SK-N-SH treated with all-trans-retinoic acid at 6 μM for 48 hours (cell line): ENCODE measurements at regions not wholly inside any gene's neighbourhood (a gene's known extent, or its start where the extent isn't known, plus 50 kb on each side); places are given as distances from the start of the nearest gene placed in this dataset.

Experiments
- ATAC-seq: fragments of 200-7000 bp; cut with Tn5 transposase; 3 replicates; pipeline ENCODE4 v1.9.1; 2020; ENCODE audit warnings: mild to moderate bottlenecking, moderate library complexity
- ARNTL ChIP-seq: fragments of 450-650 bp; formaldehyde crosslinking; IDR thresholded peaks from 2 replicates; pipeline ENCODE4 v1.5.0; 2020; ENCODE audit warnings: low read depth, mild to moderate bottlenecking, moderate library complexity, borderline replicate concordance
- CSDC2 ChIP-seq: fragments of 250-450 bp; sonication (Bioruptor Pico); IDR thresholded peaks from 2 replicates; pipeline ENCODE4 v1.5.0; 2020; ENCODE audit warnings: mild to moderate bottlenecking, moderate library complexity
- ESRRG ChIP-seq: fragments of 250-450 bp; sonication (Bioruptor Pico); IDR thresholded peaks from 2 replicates; pipeline ENCODE4 v1.6.1; 2021; ENCODE audit warnings: mild to moderate bottlenecking
- ISL1 ChIP-seq: fragments of 250-450 bp; sonication (Bioruptor Pico); IDR thresholded peaks from 2 replicates; pipeline ENCODE4 v2.1.2; 2022; ENCODE audit warnings: mild to moderate bottlenecking, moderate library complexity
- OSR1 ChIP-seq: fragments of 250-450 bp; sonication (Bioruptor Pico); IDR thresholded peaks from 2 replicates; pipeline ENCODE4 v1.8.0; 2022; ENCODE audit warnings: moderate library complexity, mild to moderate bottlenecking, inconsistent platforms
- SNAI2 ChIP-seq: fragments of 250-450 bp; sonication (Bioruptor Pico); IDR thresholded peaks from 2 replicates; pipeline ENCODE4 v1.5.0; 2020; ENCODE audit warnings: mild to moderate bottlenecking, moderate library complexity
- TCF4 ChIP-seq: fragments of 250-450 bp; sonication (Bioruptor Pico); IDR thresholded peaks from 2 replicates; pipeline ENCODE4 v1.8.0; 2021; ENCODE audit warnings: mild to moderate bottlenecking, moderate library complexity, borderline replicate concordance
- ZFP3 ChIP-seq: fragments of 250-450 bp; sonication (Bioruptor Pico); IDR thresholded peaks from 2 replicates; pipeline ENCODE4 v1.5.0; 2020; ENCODE audit warnings: mild to moderate bottlenecking, moderate library complexity
- ZFP30 ChIP-seq: fragments of 450-650 bp; formaldehyde crosslinking; IDR thresholded peaks from 2 replicates; pipeline ENCODE4 v1.5.0; 2022; ENCODE audit warnings: mild to moderate bottlenecking, moderate library complexity
- ZNF70 ChIP-seq: fragments of 450-650 bp; formaldehyde crosslinking; IDR thresholded peaks from 2 replicates; pipeline ENCODE4 v1.5.0; 2020; ENCODE audit warnings: mild to moderate bottlenecking, moderate library complexity
- ZNF8 ChIP-seq: fragments of 450-650 bp; formaldehyde crosslinking; IDR thresholded peaks from 2 replicates; pipeline ENCODE4 v1.5.0; 2020; ENCODE audit warnings: mild to moderate bottlenecking, moderate library complexity
- TF ChIP-seq, protein P1 (sequence below): fragments of 250-450 bp; sonication (Bioruptor Pico); IDR thresholded peaks from 2 replicates; pipeline ENCODE4 v1.8.0; 2021; ENCODE audit warnings: low read depth, mild to moderate bottlenecking, moderate library complexity, borderline replicate concordance
- TF ChIP-seq, protein P2 (sequence below): fragments of 250-450 bp; sonication (Bioruptor Pico); IDR thresholded peaks from 2 replicates; pipeline ENCODE4 v1.5.1; 2020; ENCODE audit warnings: low read depth, mild to moderate bottlenecking, moderate library complexity
- TF ChIP-seq, protein P3 (sequence below): fragments of 250-450 bp; sonication (Bioruptor Pico); IDR thresholded peaks from 2 replicates; pipeline ENCODE4 v1.8.0; 2020; ENCODE audit warnings: mild to moderate bottlenecking, moderate library complexity, borderline replicate concordance
- TF ChIP-seq, protein P4 (sequence below): fragments of 250-450 bp; sonication (Bioruptor Pico); IDR thresholded peaks from 2 replicates; pipeline ENCODE4 v1.5.1; 2021; ENCODE audit warnings: mild to moderate bottlenecking, moderate library complexity

DNA sequence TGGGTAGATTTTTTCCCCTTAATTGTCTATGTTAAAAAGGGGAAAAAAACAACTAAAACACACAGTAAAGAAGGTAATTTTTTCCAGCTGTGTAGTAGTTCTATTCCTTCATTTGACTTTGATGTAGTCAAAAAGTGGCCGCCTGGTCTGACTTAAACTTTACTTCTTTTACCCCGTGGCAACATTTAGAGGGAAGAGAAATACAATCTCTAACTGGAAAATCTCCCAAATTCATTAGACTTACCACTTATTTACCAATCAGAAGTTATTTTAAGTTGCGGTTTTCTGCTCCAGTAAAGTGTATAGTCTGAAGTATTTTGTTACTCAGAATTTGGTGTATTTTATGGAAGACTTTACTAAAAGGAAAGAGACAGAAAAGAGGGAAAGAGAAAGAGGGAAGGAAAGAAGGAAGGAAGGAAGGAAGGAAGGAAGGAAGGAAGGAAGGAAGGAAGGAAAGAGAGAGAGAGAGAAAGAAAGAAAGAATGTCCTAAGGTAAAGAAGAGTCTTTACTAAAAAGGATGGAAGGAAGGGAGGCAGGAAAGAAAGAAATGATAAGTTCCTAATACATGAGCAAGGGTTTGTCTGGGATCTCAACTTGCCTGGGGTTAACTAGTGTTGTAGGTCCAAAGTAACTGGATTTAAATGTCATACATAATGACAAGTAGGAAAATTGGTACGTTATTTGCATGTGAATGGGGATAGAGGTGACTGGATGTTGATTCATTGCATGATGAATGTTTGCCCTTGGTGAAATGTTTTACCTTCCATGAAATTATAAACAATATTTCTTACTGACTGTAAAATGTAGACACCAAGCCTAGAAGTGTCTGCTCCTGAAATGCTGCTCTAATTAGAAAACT, 135.1 kb downstream of the SAMD5 start (continued):
- TF ChIP-seq, protein P1, sequence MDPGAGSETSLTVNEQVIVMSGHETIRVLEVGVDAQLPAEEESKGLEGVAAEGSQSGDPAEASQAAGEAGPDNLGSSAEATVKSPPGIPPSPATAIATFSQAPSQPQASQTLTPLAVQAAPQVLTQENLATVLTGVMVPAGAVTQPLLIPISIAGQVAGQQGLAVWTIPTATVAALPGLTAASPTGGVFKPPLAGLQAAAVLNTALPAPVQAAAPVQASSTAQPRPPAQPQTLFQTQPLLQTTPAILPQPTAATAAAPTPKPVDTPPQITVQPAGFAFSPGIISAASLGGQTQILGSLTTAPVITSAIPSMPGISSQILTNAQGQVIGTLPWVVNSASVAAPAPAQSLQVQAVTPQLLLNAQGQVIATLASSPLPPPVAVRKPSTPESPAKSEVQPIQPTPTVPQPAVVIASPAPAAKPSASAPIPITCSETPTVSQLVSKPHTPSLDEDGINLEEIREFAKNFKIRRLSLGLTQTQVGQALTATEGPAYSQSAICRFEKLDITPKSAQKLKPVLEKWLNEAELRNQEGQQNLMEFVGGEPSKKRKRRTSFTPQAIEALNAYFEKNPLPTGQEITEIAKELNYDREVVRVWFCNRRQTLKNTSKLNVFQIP (CRISPR knock-in tag), result no peak
- TF ChIP-seq TCF4 (CRISPR knock-in tag) (no peak), ZNF8 (CRISPR knock-in tag) (no peak)
- TF ChIP-seq, protein P2, sequence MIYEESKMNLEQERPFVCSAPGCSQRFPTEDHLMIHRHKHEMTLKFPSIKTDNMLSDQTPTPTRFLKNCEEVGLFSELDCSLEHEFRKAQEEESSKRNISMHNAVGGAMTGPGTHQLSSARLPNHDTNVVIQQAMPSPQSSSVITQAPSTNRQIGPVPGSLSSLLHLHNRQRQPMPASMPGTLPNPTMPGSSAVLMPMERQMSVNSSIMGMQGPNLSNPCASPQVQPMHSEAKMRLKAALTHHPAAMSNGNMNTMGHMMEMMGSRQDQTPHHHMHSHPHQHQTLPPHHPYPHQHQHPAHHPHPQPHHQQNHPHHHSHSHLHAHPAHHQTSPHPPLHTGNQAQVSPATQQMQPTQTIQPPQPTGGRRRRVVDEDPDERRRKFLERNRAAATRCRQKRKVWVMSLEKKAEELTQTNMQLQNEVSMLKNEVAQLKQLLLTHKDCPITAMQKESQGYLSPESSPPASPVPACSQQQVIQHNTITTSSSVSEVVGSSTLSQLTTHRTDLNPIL, result no peak

DNA sequence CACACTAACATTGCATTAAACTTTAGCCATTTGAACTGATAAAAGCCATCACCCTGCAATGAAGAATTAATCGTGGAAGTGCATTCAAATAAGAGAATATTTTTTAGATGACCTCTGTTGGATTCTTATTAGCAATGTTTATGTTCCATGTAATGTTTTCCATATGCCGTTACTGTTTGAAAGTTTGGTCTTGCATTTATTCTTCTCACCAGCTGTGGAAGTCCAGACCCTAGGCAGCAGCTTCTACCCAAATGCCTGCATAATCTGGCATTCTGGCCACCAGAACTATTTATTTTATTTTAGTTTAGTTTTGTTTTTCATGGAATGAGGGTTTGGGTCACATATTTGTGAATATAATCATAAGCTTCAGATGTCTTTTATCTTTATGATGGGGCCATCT, 140.4 kb downstream of the SAMD5 start:
- no peak for ATAC-seq
- TF ChIP-seq ZFP30, result no peak
- TF ChIP-seq SNAI2 (CRISPR knock-in tag), result no peak
- TF ChIP-seq, all 23 proteins: peak for 0

DNA sequence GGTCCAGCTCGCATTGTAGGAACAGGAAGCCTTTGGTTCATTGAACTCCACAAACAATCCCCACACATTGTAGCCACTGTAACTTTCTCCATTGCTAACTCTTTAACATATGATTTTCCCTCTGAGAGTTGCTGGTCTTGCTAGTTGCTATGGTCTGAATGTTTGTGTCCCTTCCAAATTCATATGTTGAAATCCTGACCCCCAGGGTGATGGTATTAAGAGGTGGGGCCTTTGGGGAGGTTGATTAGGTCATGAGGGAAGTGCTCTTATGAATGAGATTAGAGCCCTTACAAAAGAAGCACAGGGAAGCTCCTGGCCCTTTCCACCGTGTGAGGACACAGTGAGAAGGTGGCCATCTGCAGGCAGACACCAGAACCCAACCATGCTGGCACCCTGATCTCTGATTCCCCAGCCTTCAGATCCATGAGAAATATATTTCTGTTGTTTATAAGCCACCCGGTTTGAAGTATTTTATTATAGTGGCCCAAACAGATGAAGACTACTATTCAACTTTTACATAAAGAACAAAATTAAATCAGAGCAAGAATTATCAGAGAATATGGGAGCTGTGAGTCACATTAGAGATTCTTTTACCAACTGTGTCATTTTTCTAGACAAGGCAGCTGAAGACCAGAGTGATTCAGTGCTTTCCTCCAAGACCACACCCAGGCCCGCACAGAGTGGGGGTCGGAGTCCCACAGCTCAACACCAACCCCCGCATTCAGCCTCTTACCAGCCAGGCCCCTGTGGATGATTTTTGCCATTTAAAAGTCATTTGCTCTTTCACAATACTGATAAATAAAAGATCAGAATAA, 143.0 kb downstream of the SAMD5 start:
- no peak for TF ChIP-seq OSR1
- ATAC-seq, result no peak

DNA sequence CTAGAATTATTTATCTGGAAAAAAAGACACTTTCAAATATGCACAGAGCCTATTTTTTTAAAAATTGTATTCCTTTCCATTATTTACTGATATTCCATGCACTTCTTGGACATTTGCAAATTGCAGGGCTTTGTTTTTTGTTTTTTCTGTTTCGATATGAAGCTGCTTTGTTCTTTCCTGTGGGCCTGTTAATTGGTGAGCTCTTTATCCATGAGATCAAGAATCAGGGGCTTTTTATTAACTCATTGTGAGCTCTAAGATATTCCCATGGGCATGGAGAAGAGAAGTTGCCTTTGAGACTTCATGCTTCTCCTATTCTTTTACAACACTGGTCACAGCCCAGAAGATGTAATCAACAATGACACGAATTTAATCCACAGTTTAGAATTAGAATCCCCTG, 145.1 kb downstream of the SAMD5 start:
- no peak for ATAC-seq
- TF ChIP-seq ZFP3 (CRISPR knock-in tag), result no peak
- TF ChIP-seq ZNF70 (CRISPR knock-in tag), result no peak
- no peak for TF ChIP-seq ISL1 (CRISPR knock-in tag)
- no peak for TF ChIP-seq ARNTL (CRISPR knock-in tag)

DNA sequence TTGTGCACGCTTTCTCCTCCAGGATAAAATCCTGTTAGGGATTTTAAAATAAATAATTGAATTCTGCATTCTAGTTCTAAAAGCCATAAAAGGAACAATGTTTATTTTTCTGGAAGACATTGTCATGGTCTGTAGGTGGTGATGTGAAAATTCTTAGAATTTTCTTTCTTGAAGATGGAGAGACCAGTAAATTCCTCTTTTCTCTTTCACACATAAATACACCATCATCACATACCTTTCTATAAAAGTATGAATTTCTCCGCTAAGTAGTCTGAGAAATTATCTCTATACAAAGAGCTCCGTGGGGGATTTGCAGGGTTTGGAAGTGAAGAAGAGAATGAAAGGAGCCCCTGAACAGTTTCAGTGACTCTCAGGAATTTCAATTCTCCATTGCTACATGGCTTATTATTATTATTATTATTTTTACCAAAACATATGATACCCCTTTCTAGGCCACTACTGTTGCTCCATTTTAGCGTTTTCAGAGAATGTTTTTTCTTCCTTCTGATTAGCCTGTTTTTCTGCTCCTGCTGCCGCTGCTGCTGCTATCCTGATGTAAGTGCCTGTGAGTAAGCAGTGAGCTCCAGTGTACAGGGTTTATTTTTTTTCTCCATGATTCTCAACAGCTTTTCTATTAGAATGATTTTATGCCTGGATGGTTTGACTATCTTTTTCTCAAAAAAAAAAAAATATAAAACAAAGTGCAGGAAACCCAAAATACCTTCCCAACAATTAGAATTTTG, 145.8 kb downstream of the SAMD5 start:
- no peak for TF ChIP-seq ESRRG (CRISPR knock-in tag)
- TF ChIP-seq, protein P3, sequence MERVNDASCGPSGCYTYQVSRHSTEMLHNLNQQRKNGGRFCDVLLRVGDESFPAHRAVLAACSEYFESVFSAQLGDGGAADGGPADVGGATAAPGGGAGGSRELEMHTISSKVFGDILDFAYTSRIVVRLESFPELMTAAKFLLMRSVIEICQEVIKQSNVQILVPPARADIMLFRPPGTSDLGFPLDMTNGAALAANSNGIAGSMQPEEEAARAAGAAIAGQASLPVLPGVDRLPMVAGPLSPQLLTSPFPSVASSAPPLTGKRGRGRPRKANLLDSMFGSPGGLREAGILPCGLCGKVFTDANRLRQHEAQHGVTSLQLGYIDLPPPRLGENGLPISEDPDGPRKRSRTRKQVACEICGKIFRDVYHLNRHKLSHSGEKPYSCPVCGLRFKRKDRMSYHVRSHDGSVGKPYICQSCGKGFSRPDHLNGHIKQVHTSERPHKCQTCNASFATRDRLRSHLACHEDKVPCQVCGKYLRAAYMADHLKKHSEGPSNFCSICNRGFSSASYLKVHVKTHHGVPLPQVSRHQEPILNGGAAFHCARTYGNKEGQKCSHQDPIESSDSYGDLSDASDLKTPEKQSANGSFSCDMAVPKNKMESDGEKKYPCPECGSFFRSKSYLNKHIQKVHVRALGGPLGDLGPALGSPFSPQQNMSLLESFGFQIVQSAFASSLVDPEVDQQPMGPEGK (CRISPR knock-in tag), result no peak
- TF ChIP-seq CSDC2 (CRISPR knock-in tag), result no peak
- TF ChIP-seq, protein P2, result no peak
- TF ChIP-seq, protein P4, sequence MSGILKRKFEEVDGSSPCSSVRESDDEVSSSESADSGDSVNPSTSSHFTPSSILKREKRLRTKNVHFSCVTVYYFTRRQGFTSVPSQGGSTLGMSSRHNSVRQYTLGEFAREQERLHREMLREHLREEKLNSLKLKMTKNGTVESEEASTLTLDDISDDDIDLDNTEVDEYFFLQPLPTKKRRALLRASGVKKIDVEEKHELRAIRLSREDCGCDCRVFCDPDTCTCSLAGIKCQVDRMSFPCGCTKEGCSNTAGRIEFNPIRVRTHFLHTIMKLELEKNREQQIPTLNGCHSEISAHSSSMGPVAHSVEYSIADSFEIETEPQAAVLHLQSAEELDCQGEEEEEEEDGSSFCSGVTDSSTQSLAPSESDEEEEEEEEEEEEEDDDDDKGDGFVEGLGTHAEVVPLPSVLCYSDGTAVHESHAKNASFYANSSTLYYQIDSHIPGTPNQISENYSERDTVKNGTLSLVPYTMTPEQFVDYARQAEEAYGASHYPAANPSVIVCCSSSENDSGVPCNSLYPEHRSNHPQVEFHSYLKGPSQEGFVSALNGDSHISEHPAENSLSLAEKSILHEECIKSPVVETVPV (CRISPR knock-in tag), result no peak
- ATAC-seq, result no peak
